ENCODE measurements at regions not wholly inside any gene's neighbourhood (a gene's known extent, or its start where the extent isn't known, plus 50 kb on each side); places are given as distances from the start of the nearest gene placed in this dataset.

DNA sequence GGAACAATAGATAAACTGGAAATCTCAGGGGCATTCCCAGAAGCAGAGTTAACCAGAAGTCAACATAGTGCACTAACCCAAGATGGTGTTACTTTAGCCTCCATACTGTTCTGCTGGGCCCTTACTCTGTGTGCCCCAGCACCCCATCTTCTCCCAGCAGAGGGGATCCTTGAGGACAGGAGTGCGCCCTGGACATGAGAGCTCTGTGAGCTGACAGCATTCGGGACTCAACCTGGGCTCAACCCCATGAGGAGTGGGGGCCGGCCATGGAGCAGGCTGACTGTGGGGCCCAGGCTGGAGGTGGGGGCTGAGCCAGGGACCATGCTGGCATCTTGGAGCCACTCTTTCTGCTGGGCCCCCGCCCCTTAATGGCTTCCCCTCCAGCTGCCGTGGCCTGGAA, 156.3 kb upstream of the HS6ST1 start:
- CTCF ChIA-PET: no interaction called here
- no peak overlapping the region for H3K4me3 ChIP-seq (ENCODE audit: low read depth, low read length, poor library complexity, severe bottlenecking)
- no TSS peak for BruUV-seq (replicated peaks)
- H3K27ac ChIP-seq (ENCODE audit: low read depth, low read length, poor library complexity, severe bottlenecking): no peak overlapping the region
- TF ChIP-seq CTCF (conservative IDR thresholded peaks at IDR 0.05; ENCODE audit: low read depth, low read length): no peak
- no peak for TF ChIP-seq EZH2 (IDR thresholded peaks at IDR 0.05; ENCODE audit: borderline replicate concordance, low read depth, low read length, poor library complexity, severe bottlenecking)
- no peak for DNase-seq (ENCODE audit: low spot score)
- H3K36me3 ChIP-seq (ENCODE audit: insufficient read depth, low read length, poor library complexity, severe bottlenecking): no peaks in the 10 kb centered on the region
- H3K27me3 ChIP-seq (replicated peaks; ENCODE audit: insufficient read depth, low read depth, low read length, poor library complexity): no peaks in the 10 kb centered on the region
- peaks cover 7% of the 10 kb centered on the region for H3K4me1 ChIP-seq (ENCODE audit: insufficient read depth, low read length, poor library complexity, severe bottlenecking)
- peaks cover 6% of the 10 kb centered on the region for H3K9me3 ChIP-seq (ENCODE audit: low read depth, low read length, poor library complexity, severe bottlenecking)
- intact Hi-C loops (cut with micrococcal nuclease; ENCODE audit: unreplicated experiment): no loop called here
- POLR2A ChIA-PET (ENCODE audit: low non-redundant PET): no interaction called here

DNA sequence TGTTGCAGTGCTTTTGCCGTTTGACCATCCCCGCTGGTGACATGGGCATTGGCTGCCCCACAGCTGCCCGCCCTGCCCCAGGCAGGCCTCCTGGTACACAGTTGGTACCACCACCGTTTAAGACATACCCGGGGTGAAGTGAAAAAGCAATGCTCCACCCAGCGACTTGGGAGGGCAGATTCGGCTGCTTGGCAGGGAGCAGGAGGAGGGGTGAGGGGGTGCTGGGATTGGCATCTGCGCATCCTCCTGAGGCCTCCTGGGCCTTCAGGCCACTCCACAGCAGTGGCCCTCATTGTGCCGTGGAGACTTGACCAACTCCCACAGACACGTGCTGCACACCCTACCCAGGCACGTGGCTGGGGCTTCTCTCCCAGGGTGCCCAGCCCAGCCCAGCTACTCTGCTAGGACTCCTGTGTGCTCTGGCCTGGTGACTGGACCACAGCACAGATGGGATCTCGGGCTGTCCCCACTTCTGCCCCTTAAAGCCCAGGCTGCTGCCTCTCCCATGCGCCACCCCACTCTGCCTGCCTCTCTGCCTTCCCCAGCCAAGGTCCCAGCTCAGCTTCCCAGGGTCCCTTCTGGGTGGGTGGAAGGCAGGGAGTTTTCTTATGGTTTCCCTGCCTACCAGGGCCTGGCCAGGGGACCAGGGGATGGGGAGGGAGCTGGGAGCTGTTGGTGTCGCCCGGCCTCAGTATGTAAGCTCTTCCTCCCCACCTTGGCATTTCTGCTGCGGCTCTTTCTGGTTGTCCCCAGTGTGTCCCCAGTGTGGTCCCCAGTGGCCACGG, 157.0 kb upstream of the HS6ST1 start:
- TF ChIP-seq EZH2 (IDR thresholded peaks at IDR 0.05; ENCODE audit: borderline replicate concordance, low read depth, low read length, poor library complexity, severe bottlenecking) (no peak), CTCF (conservative IDR thresholded peaks at IDR 0.05; ENCODE audit: low read depth, low read length) (no peak)
- no TSS peak for BruUV-seq (replicated peaks)
- POLR2A ChIA-PET (ENCODE audit: low non-redundant PET): no interaction called here
- Histone ChIP-seq H3K4me1 (ENCODE audit: insufficient read depth, low read length, poor library complexity, severe bottlenecking) (peaks cover 7% of the 10 kb centered on the region), H3K27me3 (replicated peaks; ENCODE audit: insufficient read depth, low read depth, low read length, poor library complexity) (no peaks in the 10 kb centered on the region), H3K36me3 (ENCODE audit: insufficient read depth, low read length, poor library complexity, severe bottlenecking) (no peaks in the 10 kb centered on the region), H3K9me3 (ENCODE audit: low read depth, low read length, poor library complexity, severe bottlenecking) (no peaks in the 10 kb centered on the region), H3K27ac (ENCODE audit: low read depth, low read length, poor library complexity, severe bottlenecking) (no peak overlapping the region), H3K4me3 (ENCODE audit: low read depth, low read length, poor library complexity, severe bottlenecking) (no peak overlapping the region)
- no peak for DNase-seq (ENCODE audit: low spot score)
- intact Hi-C loops (cut with micrococcal nuclease; ENCODE audit: unreplicated experiment): no loop called here
- CTCF ChIA-PET: no interaction called here

GRCh38 chr2:128477026-128477820, 158.6 kb upstream of the HS6ST1 start:
- Histone ChIP-seq H3K4me1 (ENCODE audit: insufficient read depth, low read length, poor library complexity, severe bottlenecking) (peaks cover 7% of the 10 kb centered on the region), H3K27ac (ENCODE audit: low read depth, low read length, poor library complexity, severe bottlenecking) (no peak overlapping the region), H3K4me3 (ENCODE audit: low read depth, low read length, poor library complexity, severe bottlenecking) (no peak overlapping the region), H3K36me3 (ENCODE audit: insufficient read depth, low read length, poor library complexity, severe bottlenecking) (no peaks in the 10 kb centered on the region), H3K27me3 (replicated peaks; ENCODE audit: insufficient read depth, low read depth, low read length, poor library complexity) (no peaks in the 10 kb centered on the region), H3K9me3 (ENCODE audit: low read depth, low read length, poor library complexity, severe bottlenecking) (no peaks in the 10 kb centered on the region)
- CTCF ChIA-PET: no interaction called here
- TF ChIP-seq CTCF (conservative IDR thresholded peaks at IDR 0.05; ENCODE audit: low read depth, low read length): no peak
- TF ChIP-seq EZH2 (IDR thresholded peaks at IDR 0.05; ENCODE audit: borderline replicate concordance, low read depth, low read length, poor library complexity, severe bottlenecking): no peak
- DNase-seq (ENCODE audit: low spot score): no peak
- intact Hi-C loops (cut with micrococcal nuclease; ENCODE audit: unreplicated experiment): no loop called here
- POLR2A ChIA-PET (ENCODE audit: low non-redundant PET): no interaction called here
- BruUV-seq (replicated peaks): no TSS peak

Data from A673 (cell line).